Activated CD8-positive, alpha-beta memory T cell treated with anti-CD3 and anti-CD28 coated beads for 1 hour (primary cell): ENCODE measurements at regions not wholly inside any gene's neighbourhood (a gene's known extent, or its start where the extent isn't known, plus 50 kb on each side); places are given as distances from the start of the nearest gene placed in this dataset.
"Not testable (repeated sequence)": the region's sequence is repeated elsewhere in the genome, so short reads cannot be mapped to it uniquely, and the experiment has no call there.

Source experiments
- DNase-seq, 2 donors: peaks; one replicate each; pipeline ENCODE4 v3.0.0-alpha.2; 2020; ENCODE audit warnings: low read depth in 1 of 2; ENCODE audit errors: extremely low read depth in 1 of 2

DNA sequence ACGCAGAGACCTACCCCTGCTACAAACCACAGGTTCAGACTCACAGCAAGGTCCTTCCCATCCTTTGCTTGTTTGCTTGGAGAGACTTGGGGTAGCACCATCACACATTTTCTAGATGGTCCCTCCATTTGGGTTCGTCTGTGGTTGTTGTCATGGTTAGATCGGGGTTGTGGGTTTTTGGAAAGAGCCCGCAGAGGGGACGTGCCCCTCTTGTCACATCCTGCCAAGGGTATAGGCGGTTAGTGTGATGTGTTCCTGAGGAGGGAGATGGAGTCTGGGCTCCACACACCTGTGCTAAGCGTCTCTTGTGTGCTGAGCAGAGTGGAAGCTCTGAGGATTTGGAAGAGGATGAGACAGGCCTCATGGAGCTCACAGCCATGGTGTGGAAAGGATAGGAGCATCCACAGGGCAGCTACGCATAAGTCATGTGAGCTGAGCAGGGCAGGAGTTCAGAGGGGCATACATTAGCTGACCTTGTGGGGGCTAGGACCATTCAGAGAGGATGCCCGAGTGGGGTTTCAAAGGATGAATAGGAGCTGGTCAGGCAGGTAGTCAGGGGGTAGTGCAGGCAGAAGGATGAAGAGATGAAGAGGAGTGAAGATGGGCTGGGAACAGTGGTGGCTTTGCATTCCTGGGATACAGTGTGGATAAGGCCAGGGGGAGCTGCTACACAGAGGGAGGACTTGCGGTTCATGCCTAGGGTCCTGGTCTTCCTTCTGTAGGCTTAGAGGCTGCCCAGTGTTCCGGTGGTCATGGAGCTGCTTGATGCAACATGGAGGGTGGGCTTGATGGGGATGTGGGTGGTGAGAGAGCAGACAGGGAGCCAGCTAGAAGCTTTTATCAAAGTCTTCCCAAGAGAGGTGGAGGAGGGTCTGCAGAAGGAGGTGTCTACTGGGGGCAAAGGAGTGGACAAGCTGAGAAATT, 62.9 kb downstream of the ACKR3 start:
- no peak for DNase-seq

- no peak for DNase-seq
Observed at GRCh38 chr2:236633219-236633570, 63.6 kb downstream of the ACKR3 start.

DNA sequence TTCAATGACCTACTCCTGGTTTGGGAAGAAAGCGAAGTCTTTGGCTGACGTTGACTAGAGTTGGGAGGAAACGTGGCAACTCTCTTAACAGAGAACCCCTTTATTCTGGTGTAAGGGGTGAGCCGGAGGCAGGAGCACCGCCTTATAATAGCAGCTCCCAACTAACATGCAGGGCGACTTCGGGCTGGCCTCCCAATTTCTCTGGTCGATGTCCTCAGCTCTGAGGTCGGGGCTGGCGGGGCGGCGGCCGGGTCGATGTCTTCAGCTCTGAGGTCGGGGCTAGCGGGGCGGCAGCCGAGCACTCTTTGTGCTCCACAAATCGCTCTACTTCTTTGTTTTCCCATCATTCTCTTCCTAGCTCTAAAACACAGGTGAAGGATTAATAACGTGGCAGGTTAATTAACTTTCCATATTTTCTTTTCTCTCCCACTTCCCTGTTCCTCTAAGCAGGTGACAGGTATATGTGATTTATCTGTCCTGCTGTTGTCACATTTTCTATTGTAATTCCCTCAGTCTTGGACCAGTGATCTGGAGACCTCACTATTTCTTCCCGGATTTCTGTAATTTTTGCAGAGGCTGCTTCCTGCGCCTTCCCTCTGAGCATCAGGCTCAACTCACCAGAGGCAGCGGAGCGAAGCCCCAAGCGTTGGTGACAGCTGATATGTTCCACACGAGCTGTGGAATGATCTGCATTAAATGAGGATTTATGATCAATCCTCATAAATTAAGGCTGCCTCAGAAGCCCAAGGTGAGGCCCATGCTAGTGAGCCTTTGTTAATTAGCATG, 64.3 kb downstream of the ACKR3 start:
- no peak for DNase-seq

GRCh38 chr2:236636261-236636660, 66.6 kb downstream of the ACKR3 start:
- no peak for DNase-seq

- DNase-seq: no peak
Observed at GRCh38 chr2:236636714-236637470, 67.3 kb downstream of the ACKR3 start.

DNA sequence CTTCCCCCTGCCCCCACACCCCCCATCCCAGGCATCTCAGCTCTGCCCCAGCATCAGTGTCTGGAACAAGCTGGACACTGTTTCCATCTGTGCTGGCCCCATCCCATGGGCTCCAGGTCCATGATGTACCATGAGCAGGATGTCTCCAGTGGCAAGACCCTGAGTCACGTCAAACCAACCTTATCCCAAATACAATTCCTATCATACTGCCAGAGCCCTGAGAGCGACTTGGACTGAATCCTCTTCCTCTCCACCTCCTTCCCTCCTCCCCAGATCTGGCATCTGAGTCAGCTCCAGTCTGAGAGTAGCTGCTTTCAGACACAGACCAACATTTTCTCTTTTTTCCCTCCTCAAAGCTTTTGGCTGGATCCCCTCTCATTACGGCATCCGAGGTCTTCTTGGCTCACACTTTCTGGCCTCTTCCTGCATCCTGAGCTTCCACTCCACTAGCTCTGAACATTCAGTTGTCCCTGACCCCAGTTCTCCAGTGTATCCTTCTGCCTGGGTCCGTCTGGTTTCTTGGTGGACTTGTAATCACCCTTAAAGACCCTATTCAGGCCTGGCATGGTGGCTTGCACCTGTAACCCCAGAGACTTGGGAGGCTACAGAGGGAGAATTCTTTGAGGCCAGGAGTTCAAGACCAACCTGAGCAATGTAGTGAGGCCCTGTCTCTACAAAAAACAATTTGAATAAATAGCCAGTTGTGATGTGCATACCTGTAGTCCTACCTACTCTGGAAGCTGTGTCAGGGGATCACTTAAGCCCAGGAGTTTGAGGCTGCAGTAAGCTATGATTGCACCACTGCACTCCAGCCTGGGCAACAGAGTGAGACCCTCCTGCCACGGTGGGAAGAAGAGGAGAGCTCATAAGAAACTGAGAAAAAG, 68.3 kb downstream of the ACKR3 start:
- DNase-seq: no peak

- DNase-seq: no peak
Observed at GRCh38 chr2:236638707-236639106, 69.1 kb downstream of the ACKR3 start.

DNA sequence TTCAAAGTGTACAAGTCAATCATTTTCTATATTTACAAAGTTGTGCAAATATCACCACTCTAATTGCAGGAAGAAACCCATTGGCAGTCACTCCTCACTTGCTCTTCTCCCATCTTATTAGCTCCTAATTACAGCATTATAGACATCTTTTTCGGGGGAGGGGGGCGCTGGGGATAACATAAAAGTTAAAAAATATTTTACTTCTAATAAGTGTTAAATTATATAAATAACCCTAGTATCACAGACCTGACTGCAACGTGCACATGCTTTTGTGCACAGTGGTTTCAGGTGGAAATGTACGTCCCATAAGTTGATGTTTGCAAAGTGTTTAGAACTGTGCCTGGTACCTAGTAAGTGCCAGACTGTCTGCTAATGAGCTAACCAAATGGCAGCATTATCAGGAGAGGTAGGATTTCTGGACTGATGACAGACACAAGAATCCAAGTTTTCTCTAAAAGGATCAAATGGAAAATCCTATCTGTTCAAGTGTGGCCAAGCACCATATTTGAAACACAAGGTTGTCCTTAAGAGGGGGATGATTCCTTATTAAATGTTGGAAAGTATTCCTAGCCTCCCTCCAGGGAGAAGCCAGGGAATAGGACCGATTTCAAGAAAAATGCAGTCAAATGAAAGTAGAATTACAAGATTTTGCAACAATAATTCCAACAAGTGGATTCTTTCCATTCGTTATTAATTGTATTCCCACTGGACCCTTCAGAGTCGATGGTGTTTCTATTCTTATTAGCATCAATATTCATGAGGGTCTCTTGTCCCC, 70.0 kb downstream of the ACKR3 start:
- DNase-seq: no peak

DNA sequence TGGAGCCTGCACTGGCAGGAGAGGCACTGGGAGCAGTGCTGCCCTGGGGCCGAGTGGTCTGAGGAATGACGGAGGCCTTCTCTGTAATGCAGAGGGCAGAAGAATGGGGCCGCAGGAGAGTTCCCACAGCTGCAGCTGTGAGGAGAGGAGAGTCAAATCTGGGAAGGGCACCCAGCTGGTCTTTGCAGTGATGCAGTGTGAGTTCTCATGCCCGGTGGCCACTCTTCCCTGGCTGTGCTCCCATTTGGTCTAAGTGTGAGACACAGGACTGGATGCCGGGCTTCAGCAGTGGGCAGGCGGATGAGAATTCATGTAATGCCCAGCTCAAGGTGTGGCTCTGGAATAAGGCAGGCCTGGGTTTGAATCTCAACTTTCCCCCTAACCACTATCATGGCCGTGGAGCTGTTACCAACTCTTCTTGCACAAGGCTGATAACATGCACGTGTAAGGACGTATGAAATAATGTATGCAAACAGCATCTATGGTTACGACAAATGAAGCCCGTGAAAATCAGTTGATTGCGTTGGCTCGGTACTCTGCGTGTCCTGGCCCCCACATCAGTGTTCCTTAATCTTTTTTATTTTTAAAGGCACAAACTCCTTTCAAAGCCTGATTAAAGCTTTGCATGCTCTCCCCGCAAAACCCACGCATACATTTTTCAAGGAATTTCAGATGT, 71.6 kb downstream of the ACKR3 start:
- no peak for DNase-seq

DNA sequence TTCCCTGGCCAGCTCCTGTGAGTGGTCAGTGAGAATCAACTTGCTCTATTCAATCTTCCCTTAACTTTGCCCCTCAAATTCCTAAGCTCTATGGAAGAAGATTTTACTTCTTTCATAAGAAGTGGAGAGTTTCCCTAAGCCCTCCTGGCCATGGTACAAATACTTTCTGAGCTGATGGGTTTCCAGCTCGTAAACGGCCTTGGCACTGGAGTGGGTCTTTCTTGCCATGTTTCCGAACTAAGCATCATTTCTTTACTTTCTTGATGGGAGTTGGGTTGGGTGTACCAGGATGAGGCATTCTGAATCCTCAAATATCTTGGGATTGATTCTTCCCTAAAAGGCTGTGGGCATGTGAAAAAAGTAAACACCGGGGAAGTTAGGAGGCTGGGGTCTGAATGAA, 72.5 kb downstream of the ACKR3 start:
- no peak for DNase-seq

GRCh38 chr2:236642584-236643291, 73.1 kb downstream of the ACKR3 start:
- DNase-seq: no peak

DNA sequence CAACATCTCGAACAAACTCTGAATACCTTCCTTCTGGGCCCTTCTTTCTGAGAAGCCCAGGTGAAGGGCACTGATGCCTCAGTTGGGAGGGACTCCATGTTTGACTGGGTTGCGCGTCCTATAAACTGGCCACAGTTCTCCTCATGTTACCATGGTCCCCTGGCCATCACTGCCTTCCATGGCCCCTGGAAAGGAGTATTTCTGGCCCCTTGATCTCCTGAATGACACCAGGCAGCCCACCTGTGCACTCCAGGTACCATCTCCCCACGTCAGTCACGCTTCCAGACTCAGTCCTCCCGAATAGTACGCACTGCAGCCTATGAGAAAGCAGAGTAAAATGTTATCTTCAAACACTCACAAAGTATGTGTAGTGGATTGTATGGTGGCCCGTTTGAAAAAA, 73.9 kb downstream of the ACKR3 start:
- no peak for DNase-seq

- DNase-seq: no peak
Observed at GRCh38 chr2:236644067-236644466, 74.4 kb downstream of the ACKR3 start.

GRCh38 chr2:236644502-236644911, 74.9 kb downstream of the ACKR3 start:
- DNase-seq: no peak

GRCh38 chr2:236645141-236645540, 75.5 kb downstream of the ACKR3 start:
- DNase-seq: not testable (repeated sequence)

DNA sequence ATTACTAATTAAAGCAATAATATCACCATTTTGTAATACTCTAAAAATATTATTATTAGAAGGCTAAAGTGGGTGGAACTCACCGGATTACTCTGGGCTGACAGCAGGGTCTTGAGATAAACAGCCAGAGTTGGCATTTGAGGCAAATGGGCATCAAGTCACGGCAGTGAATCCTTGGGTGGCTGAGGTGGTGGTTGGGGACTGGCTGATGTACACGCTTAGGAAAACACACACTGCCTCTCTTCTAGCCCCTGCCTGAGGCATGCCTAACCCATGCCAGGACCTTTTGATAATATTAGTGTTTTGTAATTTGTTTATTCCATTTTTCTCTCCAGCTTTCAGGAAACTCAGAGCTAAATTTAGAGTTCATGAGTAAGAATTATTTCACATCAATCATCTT, 76.8 kb downstream of the ACKR3 start:
- no peak for DNase-seq

- no peak for DNase-seq
Observed at GRCh38 chr2:236646871-236647270, 77.2 kb downstream of the ACKR3 start.

DNA sequence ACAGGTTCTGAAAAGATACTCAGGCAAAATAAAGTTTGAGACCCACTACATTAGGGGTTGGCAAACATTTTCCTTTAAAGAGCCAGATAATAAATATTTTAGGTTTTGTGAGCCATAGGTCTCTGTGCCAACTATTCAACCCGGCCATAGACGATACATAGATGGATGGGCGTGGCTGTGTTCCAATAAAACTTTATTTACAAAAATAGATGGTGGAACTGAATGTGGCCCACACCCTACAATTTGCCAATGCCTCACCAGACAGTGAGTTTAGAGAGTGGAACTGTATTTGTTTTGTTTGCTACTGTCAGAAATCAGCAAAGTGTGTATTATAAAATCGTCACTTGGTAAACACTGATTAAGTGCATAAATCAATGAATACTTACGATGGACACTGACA, 78.0 kb downstream of the ACKR3 start:
- no peak for DNase-seq
